MM.1S (cell line): ENCODE measurements at regions not wholly inside any gene's neighbourhood (a gene's known extent, or its start where the extent isn't known, plus 50 kb on each side); places are given as distances from the start of the nearest gene placed in this dataset.

Experiments used
- EZH2phosphoT487 ChIP-seq: fragments of 300-600 bp; sonication (generic); IDR thresholded peaks from 2 replicates; pipeline ENCODE4 v1.6.1; 2018; ENCODE audit warnings: antibody characterized with exemption, low read length
- TF ChIP-seq, protein P1 (sequence below): fragments of 300-600 bp; sonication (generic); IDR thresholded peaks from 2 replicates; pipeline ENCODE4 v1.5.1; 2016; ENCODE audit warnings: antibody characterized with exemption, low read length, mixed read lengths

GRCh38 chr14:89588840-89589296, 171.8 kb upstream of the FOXN3 start:
- no peak for TF ChIP-seq EZH2phosphoT487
- TF ChIP-seq, protein P1, sequence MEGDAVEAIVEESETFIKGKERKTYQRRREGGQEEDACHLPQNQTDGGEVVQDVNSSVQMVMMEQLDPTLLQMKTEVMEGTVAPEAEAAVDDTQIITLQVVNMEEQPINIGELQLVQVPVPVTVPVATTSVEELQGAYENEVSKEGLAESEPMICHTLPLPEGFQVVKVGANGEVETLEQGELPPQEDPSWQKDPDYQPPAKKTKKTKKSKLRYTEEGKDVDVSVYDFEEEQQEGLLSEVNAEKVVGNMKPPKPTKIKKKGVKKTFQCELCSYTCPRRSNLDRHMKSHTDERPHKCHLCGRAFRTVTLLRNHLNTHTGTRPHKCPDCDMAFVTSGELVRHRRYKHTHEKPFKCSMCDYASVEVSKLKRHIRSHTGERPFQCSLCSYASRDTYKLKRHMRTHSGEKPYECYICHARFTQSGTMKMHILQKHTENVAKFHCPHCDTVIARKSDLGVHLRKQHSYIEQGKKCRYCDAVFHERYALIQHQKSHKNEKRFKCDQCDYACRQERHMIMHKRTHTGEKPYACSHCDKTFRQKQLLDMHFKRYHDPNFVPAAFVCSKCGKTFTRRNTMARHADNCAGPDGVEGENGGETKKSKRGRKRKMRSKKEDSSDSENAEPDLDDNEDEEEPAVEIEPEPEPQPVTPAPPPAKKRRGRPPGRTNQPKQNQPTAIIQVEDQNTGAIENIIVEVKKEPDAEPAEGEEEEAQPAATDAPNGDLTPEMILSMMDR, result no peak
